Activated CD8-positive, alpha-beta T cell treated with anti-CD3 and anti-CD28 coated beads, Interleukin-2, amount 10 ng/mL, durations not matched to agents 7 days and 5 days (primary cell): ENCODE measurements at regions not wholly inside any gene's neighbourhood (a gene's known extent, or its start where the extent isn't known, plus 50 kb on each side); places are given as distances from the start of the nearest gene placed in this dataset.
"Not testable (repeated sequence)": the region's sequence is repeated elsewhere in the genome, so short reads cannot be mapped to it uniquely, and the experiment has no call there.

Source experiments
- ATAC-seq: fragments of 150-1000 bp; cut with Tn5 transposase; one replicate; pipeline ENCODE4 v1.10.0; 2021; ENCODE audit warnings: moderate library complexity
- CTCF ChIA-PET: fragments of 350-600 bp; sonication (Branson Sonifier 250); formaldehyde crosslinking; loops from one replicate; lab custom pipeline; 2021; ENCODE audit warnings: antibody characterized with exemption; lab: Charles Lee
- POLR2A ChIA-PET: fragments of 350-600 bp; sonication (Branson Sonifier 250); formaldehyde crosslinking; loops from one replicate; lab custom pipeline; 2021; ENCODE audit warnings: antibody characterized with exemption; lab: Charles Lee
- DNase-seq: peaks from one replicate; pipeline ENCODE4 v3.0.0-alpha.2; 2020
- H3K27ac Mint-ChIP-seq: one replicate; pipeline ENCODE4 v1.8.0; 2021; ENCODE audit warnings: mild to moderate bottlenecking, mixed read lengths
- H3K27me3 Mint-ChIP-seq: one replicate; pipeline ENCODE4 v1.8.0; 2021; ENCODE audit warnings: low read depth, mixed read lengths
- H3K36me3 Mint-ChIP-seq: one replicate; pipeline ENCODE4 v1.8.0; 2021; ENCODE audit warnings: low read depth, mixed read lengths
- H3K4me1 Mint-ChIP-seq: one replicate; pipeline ENCODE4 v1.8.0; 2021; ENCODE audit warnings: low read depth, mixed read lengths
- H3K4me3 Mint-ChIP-seq: one replicate; pipeline ENCODE4 v1.8.0; 2021; ENCODE audit warnings: mild to moderate bottlenecking, mixed read lengths
- H3K9me3 Mint-ChIP-seq: one replicate; pipeline ENCODE4 v1.8.0; 2022; ENCODE audit warnings: mixed read lengths; ENCODE audit not compliant: insufficient read depth

DNA sequence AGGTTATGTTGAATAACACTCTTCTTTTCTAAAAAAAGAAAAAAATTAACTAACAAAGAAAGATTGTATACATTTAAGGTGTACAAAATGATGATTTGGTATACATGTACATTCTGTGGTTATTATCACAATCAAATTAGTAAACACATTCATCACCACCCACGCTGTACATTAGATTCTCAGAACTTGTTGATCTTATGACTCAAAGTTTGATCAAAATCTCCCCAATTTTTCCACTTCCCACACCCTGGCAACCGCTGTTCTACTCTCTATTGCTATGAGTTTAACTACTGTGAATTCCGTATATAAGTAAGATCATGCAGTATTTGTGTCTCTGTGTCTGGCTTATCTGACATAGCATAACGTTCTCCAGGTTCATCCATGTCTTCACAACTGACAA, 469.5 kb upstream of the CHRM3 start:
- H3K27ac Mint-ChIP-seq: no peak overlapping the region
- no peak for DNase-seq
- no peaks in the 10 kb centered on the region for H3K36me3 Mint-ChIP-seq
- H3K9me3 Mint-ChIP-seq: peaks cover 10% of the 10 kb centered on the region
- CTCF ChIA-PET: no interaction called here
- no peak for ATAC-seq
- H3K4me1 Mint-ChIP-seq: no peaks in the 10 kb centered on the region
- POLR2A ChIA-PET: no interaction called here
- no peaks in the 10 kb centered on the region for H3K27me3 Mint-ChIP-seq
- H3K4me3 Mint-ChIP-seq: no peak overlapping the region

DNA sequence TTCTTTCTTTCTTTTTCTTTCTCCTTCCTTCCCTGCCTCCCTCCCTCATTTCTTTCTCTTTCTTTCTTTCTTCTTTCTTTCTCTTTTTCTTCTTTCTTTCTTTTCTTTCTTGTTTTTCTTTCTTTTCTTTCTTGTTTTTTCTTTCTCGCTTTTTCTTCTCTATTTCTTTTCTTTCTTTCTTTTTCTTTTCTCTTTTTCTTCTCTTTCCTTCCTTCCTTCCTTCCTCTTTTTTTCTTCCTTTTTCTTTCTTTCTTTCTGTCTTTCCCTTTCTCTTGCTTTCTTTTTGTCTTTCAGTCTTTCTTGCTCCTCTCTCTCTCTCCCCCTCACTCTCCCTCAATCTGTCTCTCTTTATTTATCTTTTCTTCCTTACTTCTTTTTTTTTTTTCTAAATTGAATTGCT, 472.0 kb upstream of the CHRM3 start:
- DNase-seq (no peak), ATAC-seq (no peak)
- Mint-ChIP-seq H3K36me3 (no peaks in the 10 kb centered on the region), H3K27me3 (no peaks in the 10 kb centered on the region), H3K9me3 (peaks cover 10% of the 10 kb centered on the region), H3K4me1 (no peaks in the 10 kb centered on the region), H3K4me3 (no peak overlapping the region), H3K27ac (no peak overlapping the region)
- ChIA-PET POLR2A (no interaction called here), CTCF (no interaction called here)

DNA sequence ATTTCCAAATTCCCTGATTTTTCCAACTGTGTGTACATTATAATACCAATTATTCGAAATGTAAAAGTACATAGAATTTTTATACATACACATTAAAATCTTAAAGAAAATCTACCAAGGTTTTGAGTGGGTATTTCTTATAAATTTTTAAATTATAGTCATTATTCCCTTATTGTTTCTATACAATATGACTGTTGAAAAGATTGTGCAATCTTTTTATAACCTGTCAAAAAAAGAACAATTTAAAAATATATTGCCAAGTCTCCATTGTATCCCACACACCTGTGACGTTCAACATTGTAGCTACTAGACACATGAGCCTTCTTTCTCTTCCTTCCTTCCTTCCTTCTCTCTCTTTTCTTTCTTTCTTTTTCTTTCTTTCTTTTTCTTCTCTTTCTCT, 473.2 kb upstream of the CHRM3 start:
- H3K27ac Mint-ChIP-seq: no peak overlapping the region
- no peaks in the 10 kb centered on the region for H3K4me1 Mint-ChIP-seq
- no peaks in the 10 kb centered on the region for H3K36me3 Mint-ChIP-seq
- H3K9me3 Mint-ChIP-seq: peaks cover 10% of the 10 kb centered on the region
- H3K27me3 Mint-ChIP-seq: no peaks in the 10 kb centered on the region
- ATAC-seq: no peak
- POLR2A ChIA-PET: interaction anchor here (0.7 kb wide), 1 partner anchor 71 kb away, joined by 4 read pairs; no protein-coding TSS in a partner anchor
- CTCF ChIA-PET: no interaction called here
- DNase-seq: no peak
- no peak overlapping the region for H3K4me3 Mint-ChIP-seq

DNA sequence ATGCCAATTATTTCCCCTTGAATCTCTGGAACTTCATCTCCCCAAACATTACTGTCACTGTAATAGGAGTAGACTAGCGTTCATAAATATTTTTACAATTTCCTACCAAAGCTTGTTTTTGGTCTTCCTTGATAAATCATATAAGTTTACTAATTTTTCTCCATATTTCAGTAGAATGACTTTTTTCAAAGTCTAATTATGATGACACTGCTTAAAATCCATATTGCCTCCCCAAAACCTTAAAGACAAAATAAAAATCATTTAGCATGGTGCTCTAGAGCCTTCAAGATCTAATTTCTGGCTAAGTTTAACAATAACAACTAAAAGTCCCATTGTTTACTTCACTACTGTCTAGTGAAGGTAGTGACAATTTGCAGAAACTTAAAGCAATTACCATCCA, 474.2 kb upstream of the CHRM3 start:
- no peak for ATAC-seq
- Mint-ChIP-seq H3K4me3 (no peak overlapping the region), H3K36me3 (no peaks in the 10 kb centered on the region), H3K27me3 (no peaks in the 10 kb centered on the region), H3K9me3 (peaks cover 10% of the 10 kb centered on the region), H3K27ac (no peak overlapping the region), H3K4me1 (no peaks in the 10 kb centered on the region)
- ChIA-PET CTCF (no interaction called here), POLR2A (no interaction called here)
- DNase-seq: no peak

DNA sequence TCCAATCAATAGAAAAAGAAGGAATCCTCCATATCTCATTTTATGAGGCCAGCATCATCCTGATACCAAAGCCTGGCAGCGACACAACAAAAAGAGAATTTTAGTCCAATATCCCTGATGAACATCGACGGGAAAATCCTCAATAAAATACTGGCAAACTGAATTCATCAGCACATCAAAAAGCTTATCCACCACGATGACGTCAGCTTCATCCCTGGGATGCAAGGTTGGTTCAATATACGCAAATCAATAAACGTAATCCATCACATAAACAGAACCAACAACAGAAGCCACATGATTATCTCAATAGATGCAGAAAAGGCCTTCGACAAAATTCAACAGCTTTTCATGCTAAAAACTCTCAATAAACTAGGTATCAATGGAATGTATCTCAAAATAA, 483.6 kb upstream of the CHRM3 start:
- H3K36me3 Mint-ChIP-seq, CTCF ChIA-PET, H3K27ac Mint-ChIP-seq, H3K4me1 Mint-ChIP-seq, DNase-seq, ATAC-seq, POLR2A ChIA-PET, H3K4me3 Mint-ChIP-seq, H3K27me3 Mint-ChIP-seq: not testable (repeated sequence)
- H3K9me3 Mint-ChIP-seq: peaks cover 11% of the 10 kb centered on the region

DNA sequence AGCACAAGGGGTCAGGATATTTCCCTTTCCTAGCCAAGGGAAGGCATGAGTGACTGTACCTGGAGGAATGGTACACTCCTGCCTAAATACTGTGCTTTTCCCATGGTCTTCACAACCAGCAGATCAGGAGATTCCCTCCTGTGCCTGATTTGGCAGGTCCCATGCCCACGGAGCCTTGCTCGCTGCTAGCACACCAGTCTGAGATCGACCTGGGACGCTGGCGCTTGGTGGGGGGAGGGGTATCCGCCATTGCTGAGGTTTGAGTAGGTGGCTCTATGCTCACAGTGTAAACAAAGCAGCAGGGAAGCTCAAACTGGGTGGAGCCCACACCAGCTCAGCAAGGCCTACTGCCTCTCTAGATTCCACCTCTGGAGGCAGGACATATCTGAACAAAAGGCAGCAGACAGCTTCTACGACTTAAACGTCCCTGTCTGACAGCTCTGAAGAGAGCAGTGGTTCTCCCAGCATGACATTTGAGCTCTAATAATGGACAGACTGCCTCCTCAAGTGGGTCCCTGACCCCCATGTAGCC, 486.0 kb upstream of the CHRM3 start:
- Mint-ChIP-seq H3K4me3 (no peak overlapping the region), H3K36me3 (no peaks in the 10 kb centered on the region), H3K9me3 (peaks cover 11% of the 10 kb centered on the region), H3K27ac (no peak overlapping the region), H3K4me1 (no peaks in the 10 kb centered on the region), H3K27me3 (no peaks in the 10 kb centered on the region)
- POLR2A ChIA-PET: no interaction called here
- ATAC-seq: no peak
- no peak for DNase-seq
- CTCF ChIA-PET: no interaction called here

DNA sequence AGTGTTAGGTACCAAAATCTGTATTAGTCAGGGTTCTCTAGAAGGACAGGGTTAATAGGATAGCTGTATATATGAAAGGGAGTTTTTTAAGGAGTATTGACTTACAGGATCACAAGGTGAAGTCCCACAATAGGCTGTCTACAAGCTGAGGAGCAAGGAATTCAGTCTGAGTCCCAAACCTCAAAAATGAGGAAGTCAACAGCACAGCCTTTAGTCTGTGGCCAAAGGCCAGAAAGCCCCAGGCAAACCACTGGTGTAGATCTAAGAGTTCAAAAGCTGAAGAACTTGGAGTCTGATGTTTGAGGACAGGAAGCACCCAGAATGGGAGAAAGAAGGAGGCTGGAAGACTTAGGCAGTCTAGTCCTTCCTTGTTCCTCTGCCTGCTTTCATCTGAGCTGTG, 487.5 kb upstream of the CHRM3 start:
- H3K27me3 Mint-ChIP-seq: no peaks in the 10 kb centered on the region
- H3K36me3 Mint-ChIP-seq: no peaks in the 10 kb centered on the region
- H3K4me1 Mint-ChIP-seq: no peaks in the 10 kb centered on the region
- no peak overlapping the region for H3K27ac Mint-ChIP-seq
- ChIA-PET CTCF (no interaction called here), POLR2A (no interaction called here)
- DNase-seq (no peak), ATAC-seq (no peak)
- peaks cover 7% of the 10 kb centered on the region for H3K9me3 Mint-ChIP-seq
- no peak overlapping the region for H3K4me3 Mint-ChIP-seq

DNA sequence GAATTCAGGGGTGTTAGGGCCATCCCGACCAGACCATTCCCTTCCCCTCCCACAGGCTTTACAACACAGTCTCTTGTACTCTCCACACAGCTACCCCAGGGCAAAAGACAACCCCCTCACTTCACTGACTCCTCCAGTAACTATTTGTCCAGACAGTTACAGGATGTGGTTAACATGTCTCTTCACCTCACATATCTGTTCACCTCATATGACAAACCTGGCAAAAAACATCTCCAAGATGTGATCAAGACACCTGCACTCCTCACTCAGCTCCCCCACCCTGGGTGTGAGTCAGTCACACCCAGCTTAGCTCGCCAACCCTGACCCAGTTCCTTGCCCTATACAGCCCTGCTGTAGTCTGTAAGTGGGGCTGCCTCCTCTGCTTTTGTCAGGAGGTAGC, 490.5 kb upstream of the CHRM3 start:
- POLR2A ChIA-PET: no interaction called here
- Mint-ChIP-seq H3K4me3 (no peak overlapping the region), H3K4me1 (no peaks in the 10 kb centered on the region), H3K27me3 (no peaks in the 10 kb centered on the region), H3K27ac (no peak overlapping the region), H3K36me3 (no peaks in the 10 kb centered on the region), H3K9me3 (peaks cover 4% of the 10 kb centered on the region)
- ATAC-seq (no peak), DNase-seq (no peak)
- CTCF ChIA-PET: no interaction called here

DNA sequence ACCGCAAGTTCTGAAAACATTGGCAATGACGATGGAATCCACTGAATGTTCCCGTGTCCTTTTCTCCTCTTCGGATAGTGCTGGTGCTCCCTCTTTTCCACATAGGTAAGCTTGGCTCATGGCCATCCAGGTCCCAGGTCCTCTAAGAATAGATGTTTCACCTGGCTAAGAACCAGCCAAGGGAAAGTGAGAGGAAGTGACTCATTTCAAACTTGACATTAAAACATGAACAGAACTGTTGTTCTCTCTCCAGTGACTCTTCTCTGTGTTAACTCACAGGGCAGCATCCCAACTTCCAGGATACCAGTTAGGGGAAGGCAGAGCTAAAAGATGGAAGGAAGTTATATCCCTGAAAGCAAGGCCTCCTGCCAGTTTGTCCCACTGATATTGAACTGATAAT, 493.8 kb upstream of the CHRM3 start:
- Mint-ChIP-seq H3K36me3 (no peaks in the 10 kb centered on the region), H3K27me3 (no peaks in the 10 kb centered on the region), H3K27ac (no peak overlapping the region), H3K9me3 (peaks cover 6% of the 10 kb centered on the region), H3K4me1 (no peaks in the 10 kb centered on the region), H3K4me3 (no peak overlapping the region)
- ATAC-seq (no peak), DNase-seq (no peak)
- CTCF ChIA-PET: no interaction called here
- POLR2A ChIA-PET: no interaction called here

DNA sequence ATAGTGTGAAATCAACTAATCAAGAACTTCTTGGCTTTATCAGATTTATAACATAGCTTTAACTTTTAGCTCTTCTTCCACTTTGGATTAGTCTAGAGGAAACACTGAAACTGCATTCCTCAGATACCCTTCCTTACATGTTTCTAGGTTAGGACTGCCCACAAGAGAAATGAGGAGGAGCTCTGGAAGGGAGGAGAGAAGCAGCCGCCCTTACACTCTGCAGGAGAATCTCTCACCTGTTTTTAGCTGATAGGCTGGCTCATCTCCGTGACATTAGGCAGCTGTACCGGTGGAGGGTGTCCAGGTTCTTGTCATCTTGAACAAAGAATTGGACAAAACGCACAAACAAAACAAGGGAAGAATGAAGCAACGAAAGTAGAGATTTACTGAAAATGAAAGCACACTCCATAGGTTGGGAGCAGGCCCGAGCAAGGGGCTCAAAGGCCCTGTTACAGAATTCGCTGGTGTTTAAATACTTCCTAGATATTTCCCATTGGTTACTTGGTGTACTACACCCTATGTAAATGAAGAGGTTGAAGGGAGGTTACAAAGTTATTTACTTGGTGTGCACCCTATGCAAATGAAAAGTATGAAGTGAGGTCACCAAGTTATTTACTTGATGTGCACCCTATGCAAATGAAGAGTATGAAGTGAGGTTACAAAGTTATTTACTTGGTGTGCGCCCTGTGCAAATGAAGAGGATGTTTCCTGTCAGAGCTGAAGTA, 524.9 kb upstream of the CHRM3 start:
- H3K4me3 Mint-ChIP-seq: no peak overlapping the region
- H3K27ac Mint-ChIP-seq: no peak overlapping the region
- H3K4me1 Mint-ChIP-seq: no peaks in the 10 kb centered on the region
- H3K27me3 Mint-ChIP-seq: no peaks in the 10 kb centered on the region
- ChIA-PET POLR2A (no interaction called here), CTCF (no interaction called here)
- ATAC-seq: no peak
- H3K9me3 Mint-ChIP-seq: peaks cover 7% of the 10 kb centered on the region
- H3K36me3 Mint-ChIP-seq: no peaks in the 10 kb centered on the region
- no peak for DNase-seq

DNA sequence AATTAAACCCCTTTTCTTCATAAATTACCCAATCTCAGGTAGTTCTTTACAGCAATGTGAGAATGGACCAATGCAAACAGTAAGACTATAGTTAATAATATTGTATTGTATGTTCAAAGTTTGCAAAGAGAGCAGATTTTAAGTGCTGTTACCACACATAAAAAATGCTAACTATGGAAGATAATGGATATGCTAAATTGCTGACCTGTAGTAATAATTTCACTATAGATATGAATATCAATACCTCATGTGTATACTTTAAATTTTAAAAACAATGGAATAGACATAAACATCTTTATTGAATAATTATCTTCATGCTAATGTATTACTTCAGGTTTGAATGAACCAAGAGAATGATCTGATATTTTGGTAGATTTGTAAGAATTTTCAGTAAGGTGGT, 552.4 kb upstream of the CHRM3 start:
- DNase-seq (no peak), ATAC-seq (no peak)
- H3K27ac Mint-ChIP-seq: no peak overlapping the region
- CTCF ChIA-PET: no interaction called here
- no peaks in the 10 kb centered on the region for H3K4me1 Mint-ChIP-seq
- H3K9me3 Mint-ChIP-seq: peaks cover 13% of the 10 kb centered on the region
- no peak overlapping the region for H3K4me3 Mint-ChIP-seq
- no peaks in the 10 kb centered on the region for H3K36me3 Mint-ChIP-seq
- no peaks in the 10 kb centered on the region for H3K27me3 Mint-ChIP-seq
- POLR2A ChIA-PET: no interaction called here

DNA sequence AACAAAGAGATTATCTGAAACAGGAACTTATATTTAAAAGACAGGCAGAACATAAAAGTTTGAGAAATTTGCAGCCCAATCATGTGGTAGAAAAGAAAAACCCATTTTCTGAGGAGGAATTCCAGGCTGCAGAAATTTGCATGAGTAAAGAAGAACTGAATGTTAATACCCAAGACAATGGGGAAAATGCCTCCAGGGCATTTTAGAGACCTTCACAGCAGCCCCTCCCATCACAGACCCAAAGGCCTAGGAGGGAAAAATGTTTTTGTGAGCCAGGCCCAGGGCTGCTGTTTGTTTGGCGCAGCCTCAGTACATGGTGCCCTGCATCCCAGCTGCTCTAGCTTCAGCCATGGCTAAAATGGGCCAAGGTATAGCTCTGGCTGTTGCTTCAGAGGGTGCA, 554.3 kb upstream of the CHRM3 start:
- no peak for ATAC-seq
- peaks cover 13% of the 10 kb centered on the region for H3K9me3 Mint-ChIP-seq
- ChIA-PET POLR2A (no interaction called here), CTCF (no interaction called here)
- no peaks in the 10 kb centered on the region for H3K4me1 Mint-ChIP-seq
- no peak overlapping the region for H3K4me3 Mint-ChIP-seq
- H3K27me3 Mint-ChIP-seq: no peaks in the 10 kb centered on the region
- H3K27ac Mint-ChIP-seq: no peak overlapping the region
- no peak for DNase-seq
- no peaks in the 10 kb centered on the region for H3K36me3 Mint-ChIP-seq
